HepG2 (cell line): ENCODE measurements at regions not wholly inside any gene's neighbourhood (a gene's known extent, or its start where the extent isn't known, plus 50 kb on each side); places are given as distances from the start of the nearest gene placed in this dataset.

Experiments used
- ARHGAP35 ChIP-seq: sonication (generic); formaldehyde crosslinking; IDR thresholded peaks from 2 replicates; pipeline ENCODE4 v1.9.0; 2022; ENCODE audit warnings: mild to moderate bottlenecking, inconsistent platforms, moderate library complexity, missing genetic modification reagents, borderline replicate concordance
- EEA1 ChIP-seq: sonication (generic); formaldehyde crosslinking; IDR thresholded peaks from 2 replicates; pipeline ENCODE4 v1.5.1; 2020; ENCODE audit warnings: mild to moderate bottlenecking, missing genetic modification reagents, borderline replicate concordance
- HIC2 ChIP-seq: sonication (generic); formaldehyde crosslinking; IDR thresholded peaks from 2 replicates; pipeline ENCODE4 v1.9.0; 2022; ENCODE audit warnings: low read depth, missing genetic modification reagents
- MIXL1 ChIP-seq: IDR thresholded peaks from 2 replicates; pipeline ENCODE4 v1.6.1; 2016
- RERE ChIP-seq: IDR thresholded peaks from 2 replicates; pipeline ENCODE4 v1.6.1; 2016; ENCODE audit warnings: low read depth, missing genetic modification reagents, missing compliant biosample characterization
- SALL2 ChIP-seq: sonication (generic); formaldehyde crosslinking; IDR thresholded peaks from 2 replicates; pipeline ENCODE4 v1.8.1; 2023; ENCODE audit warnings: mild to moderate bottlenecking, missing genetic modification reagents, inconsistent platforms
- TBX2 ChIP-seq: sonication (generic); formaldehyde crosslinking; IDR thresholded peaks from 2 replicates; pipeline ENCODE4 v1.5.0; 2020; ENCODE audit warnings: missing genetic modification reagents, mild to moderate bottlenecking, borderline replicate concordance
- XBP1 ChIP-seq: sonication (generic); formaldehyde crosslinking; IDR thresholded peaks from 2 replicates; pipeline ENCODE4 v1.5.0; 2020; ENCODE audit warnings: missing genetic modification reagents
- ZNF350 ChIP-seq: sonication (generic); formaldehyde crosslinking; IDR thresholded peaks from 2 replicates; pipeline ENCODE4 v1.4.0; 2020; ENCODE audit warnings: mild to moderate bottlenecking, low read depth, missing genetic modification reagents, borderline replicate concordance
- ZNF562 ChIP-seq: sonication (generic); formaldehyde crosslinking; IDR thresholded peaks from 2 replicates; pipeline ENCODE4 v1.8.0; 2022; ENCODE audit warnings: missing genetic modification reagents, borderline replicate concordance
- ZNF891 ChIP-seq: sonication (generic); formaldehyde crosslinking; IDR thresholded peaks from 2 replicates; pipeline ENCODE4 v1.5.0; 2020; ENCODE audit warnings: mild to moderate bottlenecking, missing genetic modification reagents
- TF ChIP-seq, protein P1 (sequence below): sonication (generic); formaldehyde crosslinking; IDR thresholded peaks from 2 replicates; pipeline ENCODE4 v1.4.0; 2020; ENCODE audit warnings: missing genetic modification reagents
- TF ChIP-seq, protein P2 (sequence below): sonication (generic); formaldehyde crosslinking; IDR thresholded peaks from 2 replicates; pipeline ENCODE4 v1.4.0; 2020; ENCODE audit warnings: missing genetic modification reagents
- TF ChIP-seq, protein P3 (sequence below): sonication (generic); formaldehyde crosslinking; IDR thresholded peaks from 2 replicates; pipeline ENCODE4 v1.9.0; 2021; ENCODE audit warnings: missing genetic modification reagents, borderline replicate concordance

GRCh38 chr2:111617299-111618225, 266.4 kb downstream of the ANAPC1 start (continued):
- TF ChIP-seq RERE (CRISPR knock-in tag): 0 out of 2 replicates have a peak, but pooled peaks have one; percentile 12
- TF ChIP-seq ZNF562 (CRISPR knock-in tag): no peak
- TF ChIP-seq MIXL1 (CRISPR knock-in tag): no peak; the same call in 1 of the 2 replicates
- peak; percentile 59; the same call in 1 of the 2 replicates for TF ChIP-seq TBX2 (CRISPR knock-in tag)
- no peak for TF ChIP-seq XBP1 (CRISPR knock-in tag)
- TF ChIP-seq ZNF891 (CRISPR knock-in tag): no peak
- TF ChIP-seq EEA1 (CRISPR knock-in tag): no peak
- TF ChIP-seq ZNF350 (CRISPR knock-in tag): no peak
- TF ChIP-seq, protein P1, sequence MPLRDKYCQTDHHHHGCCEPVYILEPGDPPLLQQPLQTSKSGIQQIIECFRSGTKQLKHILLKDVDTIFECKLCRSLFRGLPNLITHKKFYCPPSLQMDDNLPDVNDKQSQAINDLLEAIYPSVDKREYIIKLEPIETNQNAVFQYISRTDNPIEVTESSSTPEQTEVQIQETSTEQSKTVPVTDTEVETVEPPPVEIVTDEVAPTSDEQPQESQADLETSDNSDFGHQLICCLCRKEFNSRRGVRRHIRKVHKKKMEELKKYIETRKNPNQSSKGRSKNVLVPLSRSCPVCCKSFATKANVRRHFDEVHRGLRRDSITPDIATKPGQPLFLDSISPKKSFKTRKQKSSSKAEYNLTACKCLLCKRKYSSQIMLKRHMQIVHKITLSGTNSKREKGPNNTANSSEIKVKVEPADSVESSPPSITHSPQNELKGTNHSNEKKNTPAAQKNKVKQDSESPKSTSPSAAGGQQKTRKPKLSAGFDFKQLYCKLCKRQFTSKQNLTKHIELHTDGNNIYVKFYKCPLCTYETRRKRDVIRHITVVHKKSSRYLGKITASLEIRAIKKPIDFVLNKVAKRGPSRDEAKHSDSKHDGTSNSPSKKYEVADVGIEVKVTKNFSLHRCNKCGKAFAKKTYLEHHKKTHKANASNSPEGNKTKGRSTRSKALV (CRISPR knock-in tag): no peak; the same call in 1 of the 2 replicates
- TF ChIP-seq, protein P2, sequence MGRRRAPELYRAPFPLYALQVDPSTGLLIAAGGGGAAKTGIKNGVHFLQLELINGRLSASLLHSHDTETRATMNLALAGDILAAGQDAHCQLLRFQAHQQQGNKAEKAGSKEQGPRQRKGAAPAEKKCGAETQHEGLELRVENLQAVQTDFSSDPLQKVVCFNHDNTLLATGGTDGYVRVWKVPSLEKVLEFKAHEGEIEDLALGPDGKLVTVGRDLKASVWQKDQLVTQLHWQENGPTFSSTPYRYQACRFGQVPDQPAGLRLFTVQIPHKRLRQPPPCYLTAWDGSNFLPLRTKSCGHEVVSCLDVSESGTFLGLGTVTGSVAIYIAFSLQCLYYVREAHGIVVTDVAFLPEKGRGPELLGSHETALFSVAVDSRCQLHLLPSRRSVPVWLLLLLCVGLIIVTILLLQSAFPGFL (CRISPR knock-in tag): no peak
- TF ChIP-seq, protein P3, sequence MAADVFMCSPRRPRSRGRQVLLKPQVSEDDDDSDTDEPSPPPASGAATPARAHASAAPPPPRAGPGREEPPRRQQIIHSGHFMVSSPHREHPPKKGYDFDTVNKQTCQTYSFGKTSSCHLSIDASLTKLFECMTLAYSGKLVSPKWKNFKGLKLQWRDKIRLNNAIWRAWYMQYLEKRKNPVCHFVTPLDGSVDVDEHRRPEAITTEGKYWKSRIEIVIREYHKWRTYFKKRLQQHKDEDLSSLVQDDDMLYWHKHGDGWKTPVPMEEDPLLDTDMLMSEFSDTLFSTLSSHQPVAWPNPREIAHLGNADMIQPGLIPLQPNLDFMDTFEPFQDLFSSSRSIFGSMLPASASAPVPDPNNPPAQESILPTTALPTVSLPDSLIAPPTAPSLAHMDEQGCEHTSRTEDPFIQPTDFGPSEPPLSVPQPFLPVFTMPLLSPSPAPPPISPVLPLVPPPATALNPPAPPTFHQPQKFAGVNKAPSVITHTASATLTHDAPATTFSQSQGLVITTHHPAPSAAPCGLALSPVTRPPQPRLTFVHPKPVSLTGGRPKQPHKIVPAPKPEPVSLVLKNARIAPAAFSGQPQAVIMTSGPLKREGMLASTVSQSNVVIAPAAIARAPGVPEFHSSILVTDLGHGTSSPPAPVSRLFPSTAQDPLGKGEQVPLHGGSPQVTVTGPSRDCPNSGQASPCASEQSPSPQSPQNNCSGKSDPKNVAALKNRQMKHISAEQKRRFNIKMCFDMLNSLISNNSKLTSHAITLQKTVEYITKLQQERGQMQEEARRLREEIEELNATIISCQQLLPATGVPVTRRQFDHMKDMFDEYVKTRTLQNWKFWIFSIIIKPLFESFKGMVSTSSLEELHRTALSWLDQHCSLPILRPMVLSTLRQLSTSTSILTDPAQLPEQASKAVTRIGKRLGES (CRISPR knock-in tag): no peak
- TF ChIP-seq ARHGAP35 (CRISPR knock-in tag): no peak
- no peak for TF ChIP-seq SALL2 (CRISPR knock-in tag)
- no peak; the same call in 1 of the 2 replicates for TF ChIP-seq HIC2 (CRISPR knock-in tag)
